ENCODE measurements at regions not wholly inside any gene's neighbourhood (a gene's known extent, or its start where the extent isn't known, plus 50 kb on each side); places are given as distances from the start of the nearest gene placed in this dataset.
"Not testable (repeated sequence)": the region's sequence is repeated elsewhere in the genome, so short reads cannot be mapped to it uniquely, and the experiment has no call there.

GRCh38 chr4:189610571-189610970 lies 330.1 kb upstream of the FRG1 start:
- ATAC-seq; DNase-seq (ENCODE audit: low spot score); intact Hi-C loops (cut with DNase I): not testable (repeated sequence)

- intact Hi-C loops (cut with DNase I), result no loop called here
- ATAC-seq, result no peak
- DNase-seq (ENCODE audit: low spot score), result no peak
These were observed 327.5 kb upstream of the FRG1 start for GRCh38 chr4:189613207-189613606.

- DNase-seq (ENCODE audit: low spot score) (no peak), ATAC-seq (no peak)
- intact Hi-C loops (cut with DNase I), result no loop called here
These were observed 325.4 kb upstream of the FRG1 start for GRCh38 chr4:189615217-189615663.

GRCh38 chr4:189617741-189618140 lies 322.9 kb upstream of the FRG1 start:
- intact Hi-C loops (cut with DNase I); DNase-seq (ENCODE audit: low spot score); ATAC-seq: not testable (repeated sequence)

GRCh38 chr4:189619441-189620250 lies 321.0 kb upstream of the FRG1 start:
- ATAC-seq; DNase-seq (ENCODE audit: low spot score); intact Hi-C loops (cut with DNase I): not testable (repeated sequence)

GRCh38 chr4:189622574-189622973 lies 318.1 kb upstream of the FRG1 start:
- intact Hi-C loops (cut with DNase I); DNase-seq (ENCODE audit: low spot score); ATAC-seq: not testable (repeated sequence)

- ATAC-seq; DNase-seq (ENCODE audit: low spot score); intact Hi-C loops (cut with DNase I): not testable (repeated sequence)
These were observed 313.6 kb upstream of the FRG1 start for GRCh38 chr4:189627041-189627440.

- intact Hi-C loops (cut with DNase I); ATAC-seq; DNase-seq (ENCODE audit: low spot score): not testable (repeated sequence)
These were observed 310.9 kb upstream of the FRG1 start for GRCh38 chr4:189629733-189630132.

- ATAC-seq; DNase-seq (ENCODE audit: low spot score); intact Hi-C loops (cut with DNase I): not testable (repeated sequence)
These were observed 309.6 kb upstream of the FRG1 start for GRCh38 chr4:189630913-189631567.

- ATAC-seq; intact Hi-C loops (cut with DNase I); DNase-seq (ENCODE audit: low spot score): not testable (repeated sequence)
These were observed 309.1 kb upstream of the FRG1 start for GRCh38 chr4:189631568-189631916.

- DNase-seq (ENCODE audit: low spot score); intact Hi-C loops (cut with DNase I): not testable (repeated sequence)
These were observed 290.2 kb upstream of the FRG1 start for GRCh38 chr4:189650436-189650835.

GRCh38 chr4:189653130-189653653 lies 287.5 kb upstream of the FRG1 start:
- intact Hi-C loops (cut with DNase I); DNase-seq (ENCODE audit: low spot score); ATAC-seq: not testable (repeated sequence)

More at GRCh38 chr4:189650436-189650835, 290.2 kb upstream of the FRG1 start:
- ATAC-seq, result not testable (repeated sequence)

- intact Hi-C loops (cut with DNase I); ATAC-seq; DNase-seq (ENCODE audit: low spot score): not testable (repeated sequence)
These were observed 286.7 kb upstream of the FRG1 start for GRCh38 chr4:189653983-189654382.

GRCh38 chr4:189654396-189654795 lies 286.3 kb upstream of the FRG1 start:
- ATAC-seq; intact Hi-C loops (cut with DNase I); DNase-seq (ENCODE audit: low spot score): not testable (repeated sequence)

GRCh38 chr4:189655817-189656216 lies 284.9 kb upstream of the FRG1 start:
- intact Hi-C loops (cut with DNase I); DNase-seq (ENCODE audit: low spot score); ATAC-seq: not testable (repeated sequence)

- ATAC-seq (no peak), DNase-seq (ENCODE audit: low spot score) (no peak)
- intact Hi-C loops (cut with DNase I), result no loop called here
These were observed 284.0 kb upstream of the FRG1 start for GRCh38 chr4:189656641-189657040.

GRCh38 chr4:189658259-189658658 lies 282.4 kb upstream of the FRG1 start:
- ATAC-seq; intact Hi-C loops (cut with DNase I); DNase-seq (ENCODE audit: low spot score): not testable (repeated sequence)

- ATAC-seq; intact Hi-C loops (cut with DNase I); DNase-seq (ENCODE audit: low spot score): not testable (repeated sequence)
These were observed 281.8 kb upstream of the FRG1 start for GRCh38 chr4:189658831-189659230.

- ATAC-seq (peak; percentile 42), DNase-seq (ENCODE audit: low spot score) (no peak)
- intact Hi-C loops (cut with DNase I), result no loop called here
These were observed 281.4 kb upstream of the FRG1 start for GRCh38 chr4:189659287-189659686.

Measured in sciatic nerve (tissue), 2 donors.